Liver (tissue), 8 donors: ENCODE measurements at regions not wholly inside any gene's neighbourhood (a gene's known extent, or its start where the extent isn't known, plus 50 kb on each side); places are given as distances from the start of the nearest gene placed in this dataset.

Experiments
- DNase-seq: peaks from one replicate; pipeline ENCODE4 v3.0.0-alpha.2; 2017; ENCODE audit warnings: low spot score
- H3K27ac ChIP-seq, 2 donors: one replicate each; pipeline ENCODE4 v1.7.0; 2013; ENCODE audit warnings: inconsistent platforms in 2 of 2, low read length in 2 of 2, control low read depth in 1 of 2, low read depth in 1 of 2, mild to moderate bottlenecking in 1 of 2
- H3K27me3 ChIP-seq, 4 donors: one replicate each; pipeline versions ENCODE4 v1.6.1 to v1.7.0; 2013; ENCODE audit warnings: low read length in 3 of 4, inconsistent platforms in 1 of 4, mild to moderate bottlenecking in 1 of 4, moderate library complexity in 1 of 4; ENCODE audit not compliant: control insufficient read depth in 4 of 4, insufficient read depth in 4 of 4
- H3K36me3 ChIP-seq, 4 donors: one replicate each; pipeline versions ENCODE4 v1.6.1 to v1.7.0; 2013; ENCODE audit warnings: low read length in 3 of 4, mild to moderate bottlenecking in 3 of 4, low read depth in 1 of 4, moderate library complexity in 1 of 4; ENCODE audit not compliant: control insufficient read depth in 4 of 4, insufficient read depth in 3 of 4
- H3K4me1 ChIP-seq, 4 donors: one replicate each; pipeline versions ENCODE4 v1.6.1 to v1.7.0; 2013; ENCODE audit warnings: low read length in 3 of 4, mild to moderate bottlenecking in 3 of 4, moderate library complexity in 1 of 4; ENCODE audit not compliant: control insufficient read depth in 4 of 4, insufficient read depth in 4 of 4
- H3K4me3 ChIP-seq, 3 donors: one replicate each; pipeline versions ENCODE4 v1.6.1 to v1.7.0; 2013; ENCODE audit warnings: low read length in 3 of 3, control low read depth in 1 of 3, low read depth in 1 of 3, mild to moderate bottlenecking in 1 of 3
- H3K9ac ChIP-seq, 2 donors: one replicate each; pipeline ENCODE4 v1.7.0; 2013; ENCODE audit warnings: low read length in 2 of 2, mild to moderate bottlenecking in 2 of 2, moderate library complexity in 2 of 2, control low read depth in 1 of 2, low read depth in 1 of 2
- H3K9me3 ChIP-seq, 4 donors: one replicate each; pipeline versions ENCODE4 v1.6.1 to v1.7.0; 2013; ENCODE audit warnings: low read length in 3 of 4; ENCODE audit not compliant: control insufficient read depth in 4 of 4
- ATF3 ChIP-seq: IDR thresholded peaks from 2 replicates; pipeline ENCODE4 v1.6.1; 2016; ENCODE audit warnings: antibody characterized with exemption
- CTCF ChIP-seq: fragments of 150-350 bp; IDR thresholded peaks from 2 replicates; pipeline ENCODE4 v1.5.1; 2017; ENCODE audit warnings: improper control_type of control experiment, low read depth, low read length; ENCODE audit not compliant: missing input control
- EGR1 ChIP-seq, 2 donors: IDR thresholded peaks; 2 replicates each; pipeline ENCODE4 v1.6.1; 2016 to 2018; ENCODE audit warnings: antibody characterized with exemption in 2 of 2, low read depth in 2 of 2
- FOXA1 ChIP-seq: IDR thresholded peaks from 2 replicates; pipeline ENCODE4 v1.6.1; 2016; ENCODE audit warnings: antibody characterized with exemption
- FOXA2 ChIP-seq: IDR thresholded peaks from 2 replicates; pipeline ENCODE4 v1.6.1; 2016; ENCODE audit warnings: antibody characterized with exemption
- GABPA ChIP-seq, 2 donors: IDR thresholded peaks in 1 of 2; conservative IDR thresholded peaks in 1 of 2; 2 replicates each; pipeline ENCODE4 v1.6.1; 2016; ENCODE audit warnings: antibody characterized with exemption in 2 of 2, mild to moderate bottlenecking in 1 of 2, moderate library complexity in 1 of 2
- HNF4A ChIP-seq, 2 donors: conservative IDR thresholded peaks; 2 replicates each; pipeline ENCODE4 v1.6.1; 2016; ENCODE audit warnings: antibody characterized with exemption in 2 of 2, mild to moderate bottlenecking in 2 of 2
- HNF4G ChIP-seq: IDR thresholded peaks from 2 replicates; pipeline ENCODE4 v1.6.1; 2016; ENCODE audit warnings: antibody characterized with exemption
- JUND ChIP-seq, 2 donors: IDR thresholded peaks; 2 replicates each; pipeline ENCODE4 v1.6.1; 2016; ENCODE audit warnings: antibody characterized with exemption in 2 of 2
- REST ChIP-seq: IDR thresholded peaks from 2 replicates; pipeline ENCODE4 v1.6.1; 2016; ENCODE audit warnings: antibody characterized with exemption, mild to moderate bottlenecking
- RXRA ChIP-seq, 2 donors: IDR thresholded peaks; 2 replicates each; pipeline ENCODE4 v1.6.1; 2017 to 2018; ENCODE audit warnings: antibody characterized with exemption in 2 of 2, mild to moderate bottlenecking in 1 of 2
- TAF1 ChIP-seq: conservative IDR thresholded peaks from 2 replicates; pipeline ENCODE4 v1.6.1; 2016; ENCODE audit warnings: antibody characterized with exemption, mild to moderate bottlenecking
- YY1 ChIP-seq: IDR thresholded peaks from 2 replicates; pipeline ENCODE4 v1.6.1; 2016; ENCODE audit warnings: antibody characterized with exemption, mild to moderate bottlenecking
- WGBS: extraction: QIAGEN DNeasy Blood & Tissue Kit; methylation state at CpG from one replicate; pipeline ENCODE4 v1.1.7; 2013; 5-methylcytosine and 5-hydroxymethylcytosine counted together
- donor health status: healthy.
- donor health status: healthy.
- donor health status: healthy.
- donor health status: healthy.
- donor health status: healthy.

DNA sequence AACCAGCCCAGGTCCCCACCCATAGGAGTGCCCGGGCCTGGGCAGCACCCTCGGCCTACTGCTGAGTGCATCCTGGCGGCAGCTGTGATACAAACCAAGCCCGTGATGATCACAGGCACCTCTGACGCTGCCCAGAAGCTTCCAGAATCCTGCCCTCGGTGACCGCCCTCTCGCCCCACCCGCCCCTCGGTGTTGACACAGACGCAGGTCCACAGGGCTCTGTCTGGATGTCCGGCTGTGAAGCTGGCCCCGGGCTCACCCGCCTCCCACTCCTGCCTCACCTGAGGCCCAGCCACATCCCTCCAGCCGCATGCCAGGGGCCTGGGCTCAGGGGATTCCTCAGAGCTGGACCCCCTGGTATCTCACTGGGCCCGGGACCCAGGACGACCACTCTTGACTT, 191.0 kb downstream of the BRD1 start (continued):
- TF ChIP-seq REST = no peak

- H3K4me1 ChIP-seq = peaks cover 3 to 6% (median 4%) of the 10 kb centered on the region in 4 donors
- no peaks in the 10 kb centered on the region for H3K36me3 ChIP-seq
- no peak overlapping the region for H3K9ac ChIP-seq
- 59% methylated on average over 10 of the region's 10 CpGs for WGBS
- H3K27ac ChIP-seq = no peak overlapping the region
- TF ChIP-seq RXRA (IDR thresholded peaks at IDR 0.05) = no peak
- no peak for TF ChIP-seq TAF1
- TF ChIP-seq ATF3 = no peak
- no peak for TF ChIP-seq YY1
- H3K9me3 ChIP-seq = no peaks in the 10 kb centered on the region
- H3K4me3 ChIP-seq = no peak overlapping the region
- H3K27me3 ChIP-seq = no peaks in the 10 kb centered on the region
- DNase-seq = no peak
Observed at GRCh38 chr22:49636214-49636613, 191.5 kb downstream of the BRD1 start.

GRCh38 chr22:49634006-49634772, 193.5 kb downstream of the BRD1 start:
- WGBS = 76% methylated on average over 22 of the region's 22 CpGs
- no peak for DNase-seq

GRCh38 chr22:49633010-49633324, 194.7 kb downstream of the BRD1 start:
- Histone ChIP-seq H3K27ac (no peak overlapping the region), H3K4me1 (peaks cover 3 to 6% (median 4%) of the 10 kb centered on the region in 4 donors), H3K4me3 (no peak overlapping the region), H3K36me3 (no peaks in the 10 kb centered on the region), H3K9me3 (no peaks in the 10 kb centered on the region), H3K27me3 (no peaks in the 10 kb centered on the region), H3K9ac (no peak overlapping the region)
- WGBS = 64% methylated on average over 12 of the region's 12 CpGs
- TF ChIP-seq EGR1 (IDR thresholded peaks at IDR 0.05; ENCODE audit: low read depth in 2 of 2) = no peak
- TF ChIP-seq FOXA2 = no peak
- no peak for TF ChIP-seq ATF3
- no peak for TF ChIP-seq HNF4G
- TF ChIP-seq HNF4A (conservative IDR thresholded peaks at IDR 0.05) = no peak
- TF ChIP-seq CTCF = no peak
- TF ChIP-seq TAF1 = no peak
- no peak for DNase-seq

More at GRCh38 chr22:49634006-49634772, 193.5 kb downstream of the BRD1 start:
- Histone ChIP-seq H3K9me3 (no peaks in the 10 kb centered on the region), H3K9ac (no peak overlapping the region), H3K27me3 (no peaks in the 10 kb centered on the region), H3K36me3 (no peaks in the 10 kb centered on the region), H3K27ac (no peak overlapping the region), H3K4me1 (peaks cover 3 to 6% (median 4%) of the 10 kb centered on the region in 4 donors), H3K4me3 (no peak overlapping the region)
- TF ChIP-seq GABPA (IDR thresholded peaks at IDR 0.05 in 1 of 2, conservative IDR thresholded peaks at IDR 0.05 in 1 of 2) = no peak
- TF ChIP-seq FOXA2 = no peak
- no peak for TF ChIP-seq JUND (IDR thresholded peaks at IDR 0.05)
- no peak for TF ChIP-seq TAF1
- no peak for TF ChIP-seq EGR1 (IDR thresholded peaks at IDR 0.05; ENCODE audit: low read depth in 2 of 2)
- TF ChIP-seq FOXA1 = no peak
- no peak for TF ChIP-seq ATF3
